ENCODE measurements at regions not wholly inside any gene's neighbourhood (a gene's known extent, or its start where the extent isn't known, plus 50 kb on each side); places are given as distances from the start of the nearest gene placed in this dataset.

- TF ChIP-seq CTCF (IDR thresholded peaks at IDR 0.05): peak; percentile 61
- intact Hi-C loops (cut with micrococcal nuclease): no loop called here
- no peaks in the 10 kb centered on the region for H3K79me2 ChIP-seq (ENCODE audit: insufficient read depth, low read length)
- Mint-ChIP-seq H3K4me1 (no peaks in the 10 kb centered on the region), H3K36me3 (no peaks in the 10 kb centered on the region), H3K27me3 (ENCODE audit: low read depth in 3 of 3) (no peaks in the 10 kb centered on the region), H3K27ac (no peak overlapping the region), H3K9me3 (peaks cover 0 to 7% (median 0%) of the 10 kb centered on the region in 7 donors), H3K4me3 (no peak overlapping the region)
- H3K4me1 ChIP-seq (ENCODE audit: control insufficient read depth in 1 of 2, insufficient read depth in 2 of 2, low read length in 2 of 2): no peaks in the 10 kb centered on the region
- H4K20me1 ChIP-seq (ENCODE audit: insufficient read depth, low read length): no peaks in the 10 kb centered on the region
- H3K9me3 ChIP-seq (replicated peaks in 1 of 2; ENCODE audit: control insufficient read depth in 1 of 2, insufficient read depth in 1 of 2, low read length in 2 of 2): no peaks in the 10 kb centered on the region
- H3K4me3 ChIP-seq (replicated peaks in 1 of 3; ENCODE audit: low read depth in 2 of 3, low read length in 3 of 3): no peak overlapping the region
- no peaks in the 10 kb centered on the region for H3K27me3 ChIP-seq (ENCODE audit: control insufficient read depth in 2 of 2, insufficient read depth in 2 of 2, low read length in 2 of 2)
- H3K36me3 ChIP-seq (replicated peaks in 1 of 2; ENCODE audit: control insufficient read depth in 1 of 2, insufficient read depth in 2 of 2, low read length in 2 of 2): no peaks in the 10 kb centered on the region
- no peak overlapping the region for H2AFZ ChIP-seq (ENCODE audit: insufficient read depth, low read depth, low read length, poor library complexity, severe bottlenecking)
- H3K27ac ChIP-seq (ENCODE audit: low read depth in 1 of 2, low read length in 2 of 2): no peak overlapping the region
- no peak overlapping the region for H3K4me2 ChIP-seq (replicated peaks; ENCODE audit: extremely low read depth, low read length, poor library complexity, severe bottlenecking)
- WGBS (ENCODE audit: insufficient coverage): no CpG with 5 or more reads among the region's 1 CpG
- H3K9ac ChIP-seq (ENCODE audit: insufficient read depth, low read length, poor library complexity, severe bottlenecking): no peak overlapping the region
- no peak for DNase-seq
These were observed 259.8 kb upstream of the ANO5 start for GRCh38 chr11:21933095-21933494.

- WGBS (ENCODE audit: insufficient coverage): 90% methylated on average over 2 of the region's 4 CpGs
- peaks cover 0 to 10% (median 4%) of the 10 kb centered on the region in 7 donors for H3K9me3 Mint-ChIP-seq
These were observed 248.3 kb upstream of the ANO5 start for GRCh38 chr11:21944577-21944976.

More at GRCh38 chr11:21944577-21944976, 248.3 kb upstream of the ANO5 start:
- Mint-ChIP-seq H3K27me3 (ENCODE audit: low read depth in 3 of 3) (peaks cover 0 to 3% (median 1%) of the 10 kb centered on the region in 3 donors), H3K4me3 (no peak overlapping the region), H3K36me3 (no peaks in the 10 kb centered on the region), H3K4me1 (no peaks in the 10 kb centered on the region), H3K27ac (no peak overlapping the region)
- Histone ChIP-seq H3K4me2 (replicated peaks; ENCODE audit: extremely low read depth, low read length, poor library complexity, severe bottlenecking) (no peak overlapping the region), H2AFZ (ENCODE audit: insufficient read depth, low read depth, low read length, poor library complexity, severe bottlenecking) (no peak overlapping the region), H3K27ac (ENCODE audit: low read depth in 1 of 2, low read length in 2 of 2) (no peak overlapping the region), H3K9ac (ENCODE audit: insufficient read depth, low read length, poor library complexity, severe bottlenecking) (no peak overlapping the region), H3K4me1 (ENCODE audit: control insufficient read depth in 1 of 2, insufficient read depth in 2 of 2, low read length in 2 of 2) (no peaks in the 10 kb centered on the region), H3K4me3 (replicated peaks in 1 of 3; ENCODE audit: low read depth in 2 of 3, low read length in 3 of 3) (no peak overlapping the region), H4K20me1 (ENCODE audit: insufficient read depth, low read length) (no peaks in the 10 kb centered on the region), H3K9me3 (replicated peaks in 1 of 2; ENCODE audit: control insufficient read depth in 1 of 2, insufficient read depth in 1 of 2, low read length in 2 of 2) (no peaks in the 10 kb centered on the region), H3K79me2 (ENCODE audit: insufficient read depth, low read length) (no peaks in the 10 kb centered on the region), H3K36me3 (replicated peaks in 1 of 2; ENCODE audit: control insufficient read depth in 1 of 2, insufficient read depth in 2 of 2, low read length in 2 of 2) (no peaks in the 10 kb centered on the region), H3K27me3 (ENCODE audit: control insufficient read depth in 2 of 2, insufficient read depth in 2 of 2, low read length in 2 of 2) (no peaks in the 10 kb centered on the region)
- intact Hi-C loops (cut with micrococcal nuclease): no loop called here
- no peak for DNase-seq
- TF ChIP-seq CTCF (IDR thresholded peaks at IDR 0.05): no peak

Measured in CD14-positive monocyte (primary cell).